Left renal pelvis (tissue), 4 donors: ENCODE measurements at regions not wholly inside any gene's neighbourhood (a gene's known extent, or its start where the extent isn't known, plus 50 kb on each side); places are given as distances from the start of the nearest gene placed in this dataset.

ENCODE experiments used
- DNase-seq, 4 donors: peaks; one replicate each; pipeline ENCODE4 v3.0.0-alpha.2; 2013; ENCODE audit warnings: low read depth in 4 of 4, low spot score in 3 of 4

GRCh38 chr3:168859143-168859542 lies 763.4 kb upstream of the GOLIM4 start:
- no peak for DNase-seq

GRCh38 chr3:168858327-168858726 lies 762.6 kb upstream of the GOLIM4 start:
- DNase-seq = no peak

GRCh38 chr3:168850109-168850508 lies 754.4 kb upstream of the GOLIM4 start:
- DNase-seq = no peak

- no peak for DNase-seq
These were observed 751.7 kb upstream of the GOLIM4 start for GRCh38 chr3:168847291-168847883.

GRCh38 chr3:168844894-168845482 lies 749.3 kb upstream of the GOLIM4 start:
- no peak for DNase-seq

- DNase-seq = no peak
These were observed 748.7 kb upstream of the GOLIM4 start for GRCh38 chr3:168844472-168844871.

GRCh38 chr3:168843481-168843880 lies 747.8 kb upstream of the GOLIM4 start:
- no peak for DNase-seq

- DNase-seq = no peak
These were observed 743.9 kb upstream of the GOLIM4 start for GRCh38 chr3:168839653-168840052.

- DNase-seq = no peak
These were observed 738.8 kb upstream of the GOLIM4 start for GRCh38 chr3:168834558-168834957.

GRCh38 chr3:168828943-168829342 lies 733.2 kb upstream of the GOLIM4 start:
- DNase-seq = no peak

- DNase-seq = no peak
These were observed 732.8 kb upstream of the GOLIM4 start for GRCh38 chr3:168828536-168828935.

GRCh38 chr3:168828014-168828413 lies 732.3 kb upstream of the GOLIM4 start:
- no peak for DNase-seq

- no peak for DNase-seq
These were observed 728.4 kb upstream of the GOLIM4 start for GRCh38 chr3:168824107-168824506.

GRCh38 chr3:168823466-168823865 lies 727.7 kb upstream of the GOLIM4 start:
- DNase-seq = no peak

GRCh38 chr3:168820810-168821415 lies 725.2 kb upstream of the GOLIM4 start:
- no peak for DNase-seq

- DNase-seq = no peak
These were observed 721.5 kb upstream of the GOLIM4 start for GRCh38 chr3:168817177-168817576.

GRCh38 chr3:168815946-168816345 lies 720.2 kb upstream of the GOLIM4 start:
- DNase-seq = no peak

GRCh38 chr3:168813225-168813802 lies 717.6 kb upstream of the GOLIM4 start:
- no peak for DNase-seq

- DNase-seq = no peak
These were observed 716.5 kb upstream of the GOLIM4 start for GRCh38 chr3:168812234-168812633.

- DNase-seq = no peak
These were observed 712.9 kb upstream of the GOLIM4 start for GRCh38 chr3:168808596-168808995.

- no peak for DNase-seq
These were observed 711.7 kb upstream of the GOLIM4 start for GRCh38 chr3:168807448-168807847.

- no peak for DNase-seq
These were observed 711.1 kb upstream of the GOLIM4 start for GRCh38 chr3:168806871-168807270.
